ENCODE measurements at regions not wholly inside any gene's neighbourhood (a gene's known extent, or its start where the extent isn't known, plus 50 kb on each side); places are given as distances from the start of the nearest gene placed in this dataset.

- Histone ChIP-seq H2BK15ac (ENCODE audit: low read depth, low read length) (no peak overlapping the region), H3K23ac (ENCODE audit: insufficient read length, low read depth, low read length) (no peak overlapping the region), H4K5ac (ENCODE audit: insufficient read length, low read depth, low read length) (no peak overlapping the region), H2BK12ac (ENCODE audit: insufficient read length, low read depth, low read length) (no peak overlapping the region), H3T11ph (ENCODE audit: low read length) (no peak overlapping the region), H4K91ac (ENCODE audit: insufficient read length, low read depth, low read length) (no peak overlapping the region), H4K20me1 (ENCODE audit: control insufficient read depth, insufficient read depth, insufficient read length) (no peaks in the 10 kb centered on the region), H3K27ac (ENCODE audit: insufficient read length, low read depth, low read length) (no peak overlapping the region), H2BK20ac (ENCODE audit: low read depth, low read length, poor library complexity, severe bottlenecking) (no peak overlapping the region), H3K27me3 (ENCODE audit: insufficient read depth, low read length) (no peaks in the 10 kb centered on the region), H3K56ac (ENCODE audit: insufficient read length, low read depth, low read length) (no peak overlapping the region), H3K14ac (ENCODE audit: insufficient read depth, low read length) (no peak overlapping the region), H3K9me3 (ENCODE audit: control insufficient read depth, low read depth, low read length) (no peaks in the 10 kb centered on the region), H3K9ac (ENCODE audit: extremely low read depth, insufficient read length, low read length) (no peak overlapping the region), H3K18ac (ENCODE audit: insufficient read length, low read depth, low read length) (no peak overlapping the region), H2AFZ (ENCODE audit: low read length) (no peak overlapping the region), H4K8ac (replicated peaks; ENCODE audit: insufficient read length, low read depth, low read length) (no peak overlapping the region), H2BK120ac (ENCODE audit: low read depth, low read length, poor library complexity, severe bottlenecking) (no peak overlapping the region), H3K4me1 (ENCODE audit: insufficient read depth, low read length) (no peaks in the 10 kb centered on the region), H3K4me2 (ENCODE audit: insufficient read depth, insufficient read length, low read length) (no peak overlapping the region), H2AK5ac (ENCODE audit: insufficient read length, low read length) (no peak overlapping the region), H3K23me2 (ENCODE audit: insufficient read length, low read depth, low read length, poor library complexity, severe bottlenecking) (no peaks in the 10 kb centered on the region), H3K79me2 (ENCODE audit: insufficient read depth, low read length) (no peaks in the 10 kb centered on the region), H3K4ac (ENCODE audit: low read depth, low read length) (no peak overlapping the region), H3K79me1 (ENCODE audit: insufficient read depth, low read depth, low read length, poor library complexity, severe bottlenecking) (no peaks in the 10 kb centered on the region), H2BK5ac (ENCODE audit: insufficient read length, low read length) (no peak overlapping the region)
- Mint-ChIP-seq H3K4me1 (no peaks in the 10 kb centered on the region), H3K27me3 (ENCODE audit: low read depth) (no peaks in the 10 kb centered on the region), H3K36me3 (ENCODE audit: insufficient read depth in 1 of 3, low read depth in 3 of 3) (no peaks in the 10 kb centered on the region), H3K27ac (no peak overlapping the region), H3K4me3 (no peak overlapping the region), H3K9me3 (no peaks in the 10 kb centered on the region)
- no peak for DNase-seq
- no peak for TF ChIP-seq CTCF (conservative IDR thresholded peaks at IDR 0.05)
- WGBS (ENCODE audit: extremely low coverage, insufficient read length, low lambda C conversion rate), result no CpG with 5 or more reads among the region's 1 CpG
Measured at GRCh38 chr4:57602141-57602540, 492.0 kb upstream of the IGFBP7 start.
